Neural progenitor cell (in vitro differentiated cells): ENCODE measurements at regions not wholly inside any gene's neighbourhood (a gene's known extent, or its start where the extent isn't known, plus 50 kb on each side); places are given as distances from the start of the nearest gene placed in this dataset.

Experiments used
- DNase-seq: peaks from one replicate; pipeline ENCODE4 v3.0.0-alpha.2; 2016; ENCODE audit warnings: low spot score
- H2AFZ ChIP-seq: fragments of 200-600 bp; sonication (generic); replicated peaks from 2 replicates; pipeline ENCODE4 v1.6.1; 2016; ENCODE audit warnings: antibody characterized with exemption
- H3F3A ChIP-seq: fragments of 200-600 bp; sonication (generic); 2 replicates; pipeline ENCODE4 v1.6.1; 2016; ENCODE audit warnings: antibody characterized with exemption, low read depth
- H3K27ac ChIP-seq: fragments of 200-600 bp; sonication (generic); 2 replicates; pipeline ENCODE4 v1.5.1; 2016; ENCODE audit warnings: mild to moderate bottlenecking
- H3K27me3 ChIP-seq: fragments of 200-600 bp; sonication (generic); 2 replicates; pipeline ENCODE4 v1.6.1; 2016; ENCODE audit warnings: mild to moderate bottlenecking, moderate library complexity
- H3K36me3 ChIP-seq: fragments of 200-600 bp; sonication (generic); 2 replicates; pipeline ENCODE4 v1.5.1; 2016
- H3K4me1 ChIP-seq: fragments of 200-600 bp; sonication (generic); 2 replicates; pipeline ENCODE4 v1.6.1; 2016; ENCODE audit warnings: mixed run types
- H3K4me2 ChIP-seq: fragments of 200-600 bp; sonication (generic); 2 replicates; pipeline ENCODE4 v1.6.1; 2016
- H3K4me3 ChIP-seq: fragments of 200-600 bp; sonication (generic); 2 replicates; pipeline ENCODE4 v1.5.1; 2016
- H3K79me2 ChIP-seq: fragments of 200-600 bp; sonication (generic); 2 replicates; pipeline ENCODE4 v1.6.1; 2016; ENCODE audit warnings: low read depth
- H3K9ac ChIP-seq: fragments of 200-600 bp; sonication (generic); 2 replicates; pipeline ENCODE4 v1.6.1; 2016
- H3K9me3 ChIP-seq: fragments of 200-600 bp; sonication (generic); 2 replicates; pipeline ENCODE4 v1.5.1; 2016; ENCODE audit warnings: low read depth
- H4K20me1 ChIP-seq: fragments of 200-600 bp; sonication (generic); 2 replicates; pipeline ENCODE4 v1.6.1; 2016; ENCODE audit warnings: low read depth
- H3K27ac Mint-ChIP-seq: 3 replicates; pipeline ENCODE4 v1.8.0; 2021; ENCODE audit warnings: mixed read lengths
- H3K27me3 Mint-ChIP-seq: 2 replicates; pipeline ENCODE4 v1.8.0; 2022; ENCODE audit warnings: low read depth, mild to moderate bottlenecking, inconsistent platforms, moderate library complexity, mixed read lengths; ENCODE audit not compliant: insufficient read depth
- H3K36me3 Mint-ChIP-seq: 3 replicates; pipeline ENCODE4 v1.8.0; 2021; ENCODE audit warnings: mixed read lengths
- H3K4me1 Mint-ChIP-seq: 3 replicates; pipeline ENCODE4 v1.8.0; 2021; ENCODE audit warnings: mixed read lengths
- H3K4me3 Mint-ChIP-seq: 3 replicates; pipeline ENCODE4 v1.8.0; 2021; ENCODE audit warnings: mild to moderate bottlenecking, moderate library complexity, mixed read lengths
- H3K9me3 Mint-ChIP-seq: 3 replicates; pipeline ENCODE4 v1.8.0; 2020; ENCODE audit warnings: mixed read lengths
- EZH2 ChIP-seq: fragments of 200-600 bp; sonication (generic); IDR thresholded peaks from 2 replicates; pipeline ENCODE4 v1.6.1; 2017; ENCODE audit warnings: antibody characterized with exemption, mild to moderate bottlenecking, moderate library complexity
- EZH2phosphoT487 ChIP-seq: fragments of 200-600 bp; sonication (generic); IDR thresholded peaks from 2 replicates; pipeline ENCODE4 v1.6.1; 2017; ENCODE audit warnings: antibody characterized with exemption
- TF ChIP-seq, protein P1 (sequence below): fragments of 200-600 bp; sonication (generic); IDR thresholded peaks from 2 replicates; pipeline ENCODE4 v1.5.1; 2017; ENCODE audit warnings: antibody characterized with exemption, mild to moderate bottlenecking

GRCh38 chr3:193814166-193814892 lies 221.3 kb downstream of the OPA1 start:
- Mint-ChIP-seq H3K9me3 (no peaks in the 10 kb centered on the region), H3K27ac (peak overlapping the region; percentile 67), H3K4me3 (no peak overlapping the region), H3K27me3 (peaks cover 10% of the 10 kb centered on the region), H3K36me3 (no peaks in the 10 kb centered on the region), H3K4me1 (peaks cover 70% of the 10 kb centered on the region)
- H3K9ac ChIP-seq: no peak overlapping the region
- H2AFZ ChIP-seq: no peak overlapping the region
- peaks cover 71% of the 10 kb centered on the region for H3K4me1 ChIP-seq
- H3K27me3 ChIP-seq: no peaks in the 10 kb centered on the region
- H3K27ac ChIP-seq: no peak overlapping the region
- H3K4me2 ChIP-seq: no peak overlapping the region
- no peaks in the 10 kb centered on the region for H3K79me2 ChIP-seq
- H3K9me3 ChIP-seq: no peaks in the 10 kb centered on the region
- H4K20me1 ChIP-seq: no peaks in the 10 kb centered on the region
- TF ChIP-seq EZH2 (no peak), EZH2phosphoT487 (no peak)
- TF ChIP-seq, protein P1, sequence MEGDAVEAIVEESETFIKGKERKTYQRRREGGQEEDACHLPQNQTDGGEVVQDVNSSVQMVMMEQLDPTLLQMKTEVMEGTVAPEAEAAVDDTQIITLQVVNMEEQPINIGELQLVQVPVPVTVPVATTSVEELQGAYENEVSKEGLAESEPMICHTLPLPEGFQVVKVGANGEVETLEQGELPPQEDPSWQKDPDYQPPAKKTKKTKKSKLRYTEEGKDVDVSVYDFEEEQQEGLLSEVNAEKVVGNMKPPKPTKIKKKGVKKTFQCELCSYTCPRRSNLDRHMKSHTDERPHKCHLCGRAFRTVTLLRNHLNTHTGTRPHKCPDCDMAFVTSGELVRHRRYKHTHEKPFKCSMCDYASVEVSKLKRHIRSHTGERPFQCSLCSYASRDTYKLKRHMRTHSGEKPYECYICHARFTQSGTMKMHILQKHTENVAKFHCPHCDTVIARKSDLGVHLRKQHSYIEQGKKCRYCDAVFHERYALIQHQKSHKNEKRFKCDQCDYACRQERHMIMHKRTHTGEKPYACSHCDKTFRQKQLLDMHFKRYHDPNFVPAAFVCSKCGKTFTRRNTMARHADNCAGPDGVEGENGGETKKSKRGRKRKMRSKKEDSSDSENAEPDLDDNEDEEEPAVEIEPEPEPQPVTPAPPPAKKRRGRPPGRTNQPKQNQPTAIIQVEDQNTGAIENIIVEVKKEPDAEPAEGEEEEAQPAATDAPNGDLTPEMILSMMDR: no peak
- H3K4me3 ChIP-seq: no peak overlapping the region
- DNase-seq: no peak
- no peaks in the 10 kb centered on the region for H3K36me3 ChIP-seq
- peaks cover 65% of the 10 kb centered on the region for H3F3A ChIP-seq

DNA sequence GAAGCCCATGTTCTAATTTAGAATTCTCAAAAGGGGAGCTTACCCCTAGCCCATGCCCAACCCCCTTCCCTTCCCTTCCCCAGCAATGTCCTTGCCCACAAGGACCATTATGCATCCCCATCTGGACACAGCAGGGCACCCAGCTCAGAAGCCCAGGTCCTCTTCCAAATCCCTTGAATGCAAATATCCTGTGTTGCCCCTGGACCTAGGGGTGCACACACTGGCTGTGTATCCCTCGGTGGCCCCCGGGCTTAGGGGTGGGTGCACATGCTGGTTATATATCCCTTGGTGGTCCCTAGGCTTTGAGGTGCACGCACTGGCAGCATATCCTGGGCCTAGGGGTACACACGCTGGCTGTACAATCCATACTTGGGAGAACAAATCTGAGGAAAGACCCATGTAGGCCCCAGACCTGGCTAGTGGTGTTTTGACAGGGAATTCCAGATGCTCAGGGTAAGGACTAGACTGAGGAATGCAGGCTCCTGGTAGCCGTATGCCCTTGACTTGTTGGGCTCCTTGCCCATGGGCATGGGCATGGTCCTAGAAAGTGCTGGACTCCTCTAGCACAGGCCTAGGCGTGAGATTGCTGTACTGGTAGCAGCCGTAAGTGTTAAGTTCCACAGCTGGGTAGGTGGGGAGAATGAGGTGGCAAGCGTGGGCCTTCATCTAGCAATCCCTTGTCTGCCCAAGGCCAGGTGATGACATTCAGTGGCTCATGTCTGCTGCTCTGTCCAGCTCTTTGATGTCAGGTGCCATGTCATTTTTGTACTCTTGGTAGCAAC lies 222.4 kb downstream of the OPA1 start:
- Histone ChIP-seq H3K4me2 (no peak overlapping the region), H3F3A (peaks cover 65% of the 10 kb centered on the region), H3K4me1 (peaks cover 70% of the 10 kb centered on the region), H3K27me3 (no peaks in the 10 kb centered on the region), H3K79me2 (no peaks in the 10 kb centered on the region), H3K36me3 (no peaks in the 10 kb centered on the region), H3K9ac (no peak overlapping the region), H2AFZ (no peak overlapping the region), H3K4me3 (no peak overlapping the region), H4K20me1 (no peaks in the 10 kb centered on the region), H3K27ac (no peak overlapping the region), H3K9me3 (no peaks in the 10 kb centered on the region)
- TF ChIP-seq, protein P1: no peak
- TF ChIP-seq EZH2phosphoT487 (no peak), EZH2 (no peak)
- H3K4me3 Mint-ChIP-seq: no peak overlapping the region
- no peaks in the 10 kb centered on the region for H3K36me3 Mint-ChIP-seq
- no peaks in the 10 kb centered on the region for H3K9me3 Mint-ChIP-seq
- H3K4me1 Mint-ChIP-seq: peaks cover 70% of the 10 kb centered on the region
- peak overlapping the region; percentile 22 for H3K27ac Mint-ChIP-seq
- peaks cover 8% of the 10 kb centered on the region for H3K27me3 Mint-ChIP-seq
- no peak for DNase-seq

DNA sequence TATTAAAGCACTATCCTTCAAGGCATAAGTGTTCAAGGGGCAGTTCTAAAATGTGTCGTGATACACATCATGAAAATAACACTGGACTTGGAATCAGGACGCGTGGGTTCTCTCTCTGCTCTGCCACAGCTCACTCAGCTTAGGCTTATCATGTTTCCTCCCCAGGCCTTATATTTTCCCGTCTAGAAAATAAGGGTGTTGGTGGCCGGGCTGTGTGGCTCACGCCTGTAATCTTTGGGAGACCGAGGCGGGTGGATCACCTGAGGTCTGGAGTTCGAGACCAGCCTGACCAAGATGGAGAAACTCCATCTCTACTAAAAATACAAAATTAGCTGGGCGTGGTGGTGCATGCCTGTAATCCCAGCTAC lies 223.0 kb downstream of the OPA1 start:
- no peak for DNase-seq
- Histone ChIP-seq H3K4me2 (no peak overlapping the region), H2AFZ (no peak overlapping the region), H3K9ac (no peak overlapping the region), H3K79me2 (no peaks in the 10 kb centered on the region), H3F3A (peaks cover 65% of the 10 kb centered on the region), H3K9me3 (no peaks in the 10 kb centered on the region), H3K27me3 (no peaks in the 10 kb centered on the region), H4K20me1 (no peaks in the 10 kb centered on the region), H3K27ac (peak overlapping the region; percentile 76), H3K4me3 (no peak overlapping the region), H3K36me3 (no peaks in the 10 kb centered on the region), H3K4me1 (peaks cover 70% of the 10 kb centered on the region)
- Mint-ChIP-seq H3K36me3 (no peaks in the 10 kb centered on the region), H3K9me3 (no peaks in the 10 kb centered on the region), H3K27me3 (peaks cover 4% of the 10 kb centered on the region), H3K4me3 (no peak overlapping the region), H3K4me1 (peaks cover 68% of the 10 kb centered on the region), H3K27ac (peak overlapping the region; percentile 22)
- TF ChIP-seq EZH2 (no peak), EZH2phosphoT487 (no peak)
- TF ChIP-seq, protein P1: no peak
